Activated T-cell treated with anti-CD3 and anti-CD28 coated beads for 1 hour (primary cell): ENCODE measurements at regions not wholly inside any gene's neighbourhood (a gene's known extent, or its start where the extent isn't known, plus 50 kb on each side); places are given as distances from the start of the nearest gene placed in this dataset.

Experiments
- DNase-seq: peaks from one replicate; pipeline ENCODE4 v3.0.0-alpha.2; 2020; ENCODE audit warnings: low read depth

GRCh38 chr15:93422476-93422875 lies 333.5 kb upstream of the RGMA start:
- DNase-seq, result no peak

DNA sequence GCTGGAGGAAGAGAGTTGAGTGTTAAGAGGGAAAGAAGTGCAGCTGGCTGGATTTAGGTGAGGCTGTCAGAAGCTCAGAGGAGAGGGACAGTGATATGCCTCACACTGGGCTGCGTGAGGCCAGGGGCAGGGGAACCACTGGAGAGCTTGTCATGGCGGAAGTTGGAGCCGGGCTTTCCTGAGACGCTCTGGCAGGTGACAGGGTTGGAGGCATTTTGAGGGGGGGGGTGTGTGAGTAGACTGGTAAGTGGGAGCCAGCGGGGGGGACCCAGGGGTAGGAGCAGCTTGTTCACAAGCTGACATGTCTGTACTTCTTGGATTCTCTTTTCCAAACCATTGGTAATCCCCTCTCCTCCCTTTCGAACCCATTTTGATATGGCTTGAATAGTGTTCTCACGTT lies 331.5 kb upstream of the RGMA start:
- DNase-seq, result no peak

- DNase-seq, result no peak
Measured at GRCh38 chr15:93420050-93420452, 331.0 kb upstream of the RGMA start.

GRCh38 chr15:93418566-93418965 lies 329.6 kb upstream of the RGMA start:
- no peak for DNase-seq

- DNase-seq, result no peak
Measured at GRCh38 chr15:93417631-93418030, 328.6 kb upstream of the RGMA start.

- DNase-seq, result no peak
Measured at GRCh38 chr15:93417156-93417555, 328.1 kb upstream of the RGMA start.

DNA sequence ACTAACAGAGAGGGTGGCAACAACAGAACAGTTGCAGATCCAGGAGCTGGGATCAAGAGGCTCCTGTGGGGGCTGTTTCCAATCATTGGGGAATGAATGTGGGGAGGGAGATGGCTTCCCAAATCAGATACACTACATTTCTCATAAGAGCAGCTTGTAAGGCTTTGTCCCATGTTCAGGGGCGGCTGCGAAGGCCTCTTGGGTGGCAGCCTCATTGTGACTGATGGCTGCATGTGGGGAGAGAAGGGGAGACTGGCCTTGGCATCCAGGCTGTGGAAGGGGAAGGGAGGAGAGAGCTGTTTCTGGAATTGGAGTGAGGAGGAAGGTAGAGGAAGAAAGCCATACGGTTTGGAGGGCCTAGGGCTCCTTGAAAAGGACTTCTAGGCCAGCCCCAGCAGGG lies 326.6 kb upstream of the RGMA start:
- DNase-seq, result no peak

- no peak for DNase-seq
Measured at GRCh38 chr15:93414576-93415231, 325.7 kb upstream of the RGMA start.

GRCh38 chr15:93413745-93414144 lies 324.7 kb upstream of the RGMA start:
- DNase-seq, result no peak

DNA sequence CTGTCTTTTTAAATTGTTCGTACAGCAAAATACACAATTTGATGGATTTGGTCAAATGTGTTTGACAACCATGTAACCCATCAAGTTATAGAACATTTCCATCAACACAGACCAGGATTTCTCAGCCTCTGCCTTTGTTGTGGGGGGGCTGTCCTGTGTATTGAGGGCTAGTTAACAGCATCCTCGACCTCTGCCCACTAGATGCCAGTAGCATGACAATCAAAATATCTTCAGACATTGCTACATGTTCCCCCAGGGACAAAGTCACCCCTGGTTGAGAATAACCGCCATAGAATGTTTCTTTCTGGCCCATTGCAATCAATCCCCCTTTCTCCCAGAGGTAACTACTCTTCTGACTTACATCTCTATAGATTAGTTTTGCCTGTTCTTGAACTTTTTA lies 310.1 kb upstream of the RGMA start:
- no peak for DNase-seq

- DNase-seq, result no peak
Measured at GRCh38 chr15:93389211-93389610, 300.2 kb upstream of the RGMA start.

DNA sequence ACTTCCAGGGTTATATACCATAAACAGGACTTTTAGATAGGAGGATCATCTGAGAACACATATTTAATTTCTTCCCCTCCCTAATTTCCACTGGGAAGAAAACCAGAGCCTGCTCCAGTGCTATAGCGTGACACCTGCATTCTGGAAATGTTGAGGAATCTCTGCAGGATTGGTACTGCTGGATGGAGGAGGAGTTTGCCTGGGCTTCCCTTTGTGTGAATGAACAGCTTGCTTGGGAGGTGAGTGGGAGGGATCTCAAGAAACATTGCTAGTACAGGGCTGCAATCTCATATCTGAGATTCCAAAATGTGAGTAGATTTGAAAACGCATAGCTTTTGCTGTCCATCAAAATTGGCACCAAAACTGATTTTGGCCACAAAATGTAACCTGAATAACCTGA lies 295.9 kb upstream of the RGMA start:
- no peak for DNase-seq

GRCh38 chr15:93382200-93382820 lies 293.3 kb upstream of the RGMA start:
- DNase-seq, result no peak

DNA sequence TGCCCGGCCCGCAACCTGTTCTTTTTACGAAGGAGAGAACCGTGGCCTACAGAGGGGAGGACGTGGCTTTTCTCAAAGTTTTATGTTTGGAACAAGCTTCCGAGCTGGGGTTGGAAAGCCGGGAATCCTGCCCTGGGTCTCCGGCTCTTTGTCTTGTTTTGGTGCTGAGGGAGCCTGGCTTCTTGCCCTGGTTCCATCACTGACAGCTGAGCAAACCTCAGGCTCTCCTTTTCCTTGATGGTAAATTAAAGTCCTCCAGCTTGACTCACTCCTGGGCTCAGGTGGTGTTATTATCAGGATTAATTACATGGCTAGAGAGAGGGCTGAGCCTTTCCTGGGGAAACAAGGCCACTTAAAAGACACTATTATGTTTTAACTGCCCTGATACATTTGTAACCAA lies 289.5 kb upstream of the RGMA start:
- no peak for DNase-seq

DNA sequence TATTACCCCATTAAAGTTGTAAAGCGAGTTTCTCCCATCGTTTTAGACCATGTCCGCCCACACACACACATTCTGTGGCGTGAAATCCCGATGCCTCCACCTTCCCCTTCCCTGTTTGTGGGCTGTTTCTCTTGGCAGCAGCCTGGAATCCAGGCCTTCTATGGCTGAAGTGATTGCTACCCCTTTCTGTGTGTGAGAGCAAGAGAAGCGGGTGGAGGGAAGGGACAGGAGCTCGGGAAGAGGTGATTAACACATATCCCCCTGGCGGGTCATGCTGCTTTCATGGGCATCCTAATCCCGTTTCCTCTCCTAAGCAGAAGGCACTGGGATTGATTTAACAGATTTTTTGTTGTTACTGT lies 283.8 kb upstream of the RGMA start:
- DNase-seq, result no peak

DNA sequence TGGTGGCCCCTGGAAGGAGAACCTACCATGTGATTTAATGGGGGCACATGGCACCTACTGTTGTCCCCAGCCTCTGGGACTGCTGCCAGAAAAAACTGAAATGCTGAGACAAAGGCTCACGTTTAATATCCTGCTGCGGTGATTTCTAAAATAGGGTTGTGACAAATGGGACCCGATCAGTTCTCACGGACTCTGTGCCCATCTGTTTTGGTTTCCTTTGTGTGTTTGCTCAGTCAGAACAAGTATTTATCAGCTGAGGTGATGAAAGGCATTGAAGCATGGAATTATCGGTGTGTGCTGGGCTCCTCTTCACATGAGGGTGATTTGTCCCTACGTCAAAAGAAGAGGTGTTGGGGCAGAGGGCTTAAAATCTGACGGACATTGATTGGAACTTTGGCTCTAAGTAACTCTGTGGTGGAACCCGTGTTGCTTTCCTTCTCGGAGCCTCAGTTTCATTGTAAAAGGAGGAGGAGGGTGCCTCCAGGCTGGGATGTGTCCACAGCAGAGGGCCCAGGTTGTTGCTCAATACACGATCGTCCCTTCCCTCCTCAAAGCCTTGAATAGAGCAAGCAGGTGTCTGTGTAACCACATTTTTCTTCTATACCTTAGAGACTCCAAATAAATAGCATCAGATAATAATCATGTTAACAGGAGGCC lies 283.3 kb upstream of the RGMA start:
- no peak for DNase-seq

DNA sequence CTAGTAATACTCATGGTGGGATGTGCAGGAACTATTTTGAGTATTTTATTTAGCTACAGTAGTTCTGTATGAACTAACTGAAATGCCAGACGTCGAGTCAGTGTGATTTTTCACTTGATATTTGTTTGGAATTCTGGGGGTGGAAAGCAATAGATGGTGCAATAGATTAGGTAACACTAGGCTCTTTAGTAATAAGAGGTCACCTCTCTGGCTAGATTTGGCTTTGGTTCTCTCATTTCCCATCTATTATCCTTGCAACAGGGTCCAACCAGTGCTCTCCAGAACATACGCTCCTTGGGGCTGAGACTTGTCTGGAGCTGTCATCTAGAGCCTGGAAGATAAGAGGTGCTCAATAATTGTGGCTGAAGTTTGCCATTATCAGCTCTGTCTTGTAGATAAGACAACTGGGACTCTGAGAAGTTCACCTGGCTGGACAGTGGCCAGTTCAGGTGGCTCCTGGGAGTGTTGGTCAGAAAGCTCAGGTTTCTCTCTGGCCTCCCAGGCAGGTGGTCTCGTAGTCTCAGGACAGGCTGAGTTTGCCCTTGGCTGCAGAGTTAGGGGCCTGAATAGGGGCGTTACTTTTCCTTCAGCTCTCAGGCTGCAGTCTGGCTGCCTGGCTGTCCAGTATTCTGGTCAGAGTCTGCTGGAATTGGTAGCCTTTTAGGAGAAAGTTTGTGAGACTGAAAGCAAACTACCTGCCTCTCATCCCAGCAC lies 277.5 kb upstream of the RGMA start:
- no peak for DNase-seq

- no peak for DNase-seq
Measured at GRCh38 chr15:93362821-93363220, 273.8 kb upstream of the RGMA start.

GRCh38 chr15:93362203-93362602 lies 273.2 kb upstream of the RGMA start:
- no peak for DNase-seq

DNA sequence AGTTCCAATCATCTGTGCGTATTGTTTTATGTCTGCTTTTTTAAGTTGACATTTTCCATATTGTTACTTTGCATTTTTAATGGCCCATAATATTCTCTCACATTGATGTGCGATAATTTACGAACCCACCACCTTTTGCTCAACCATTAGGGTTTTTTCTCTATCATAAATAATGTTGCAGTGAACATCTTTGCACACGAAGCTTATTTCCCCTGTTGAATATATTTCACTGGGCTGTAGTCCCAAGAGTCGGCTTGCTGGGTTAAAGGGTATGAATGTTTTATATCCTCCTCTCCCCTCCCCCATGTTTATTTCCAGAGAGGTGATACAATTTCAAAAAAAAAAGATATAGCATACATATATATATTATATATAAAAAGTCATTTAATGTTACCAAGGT lies 272.7 kb upstream of the RGMA start:
- no peak for DNase-seq

DNA sequence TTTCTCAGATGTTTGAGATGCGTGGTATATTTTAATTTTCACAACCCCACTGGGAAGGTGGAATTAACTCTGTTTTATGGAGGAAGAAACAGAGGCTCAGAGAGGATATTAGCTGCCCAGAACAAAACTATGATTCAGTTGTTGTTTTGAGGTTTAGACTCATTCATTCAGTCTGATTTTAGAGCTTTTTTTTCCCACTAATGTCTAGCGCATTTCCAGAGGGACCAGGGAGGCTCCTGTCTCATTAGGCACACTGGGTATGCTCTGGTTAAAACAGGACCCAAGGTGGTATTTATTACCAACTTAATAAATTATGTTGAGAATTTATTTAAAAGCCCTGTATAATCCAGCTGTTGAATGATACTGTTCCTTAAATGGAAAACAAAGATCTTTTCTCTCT lies 272.0 kb upstream of the RGMA start:
- DNase-seq, result no peak

GRCh38 chr15:93360318-93360717 lies 271.3 kb upstream of the RGMA start:
- no peak for DNase-seq

GRCh38 chr15:93359425-93360131 lies 270.6 kb upstream of the RGMA start:
- DNase-seq, result no peak
